ENCODE measurements at regions not wholly inside any gene's neighbourhood (a gene's known extent, or its start where the extent isn't known, plus 50 kb on each side); places are given as distances from the start of the nearest gene placed in this dataset.

DNA sequence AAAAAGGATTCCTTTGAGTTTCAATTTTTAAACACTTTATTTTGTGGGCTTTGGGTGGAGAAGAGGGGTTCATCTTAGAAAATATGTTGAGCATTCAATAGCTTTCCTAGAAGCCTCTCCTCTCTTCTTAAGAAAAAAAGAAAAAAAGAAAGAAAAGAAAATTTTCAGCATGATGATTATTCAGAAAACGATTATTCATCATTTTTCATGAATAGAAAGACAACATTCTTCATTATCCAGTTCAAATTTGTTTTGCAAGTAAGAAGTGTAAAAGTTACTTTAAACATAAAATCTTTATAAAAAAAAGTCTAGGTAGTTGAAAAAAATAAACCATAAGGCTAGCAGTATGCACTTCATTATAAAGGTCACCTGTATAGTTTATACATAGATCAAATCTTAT is 636.5 kb downstream of the IRX1 start:
- ChIA-PET CTCF (no interaction called here), POLR2A (no interaction called here)
- Mint-ChIP-seq H3K4me3 (no peak overlapping the region), H3K27ac (no peak overlapping the region), H3K9me3 (peaks cover 25% of the 10 kb centered on the region), H3K4me1 (no peaks in the 10 kb centered on the region), H3K27me3 (no peaks in the 10 kb centered on the region), H3K36me3 (ENCODE audit: low read depth) (no peaks in the 10 kb centered on the region)
- no peak for DNase-seq

DNA sequence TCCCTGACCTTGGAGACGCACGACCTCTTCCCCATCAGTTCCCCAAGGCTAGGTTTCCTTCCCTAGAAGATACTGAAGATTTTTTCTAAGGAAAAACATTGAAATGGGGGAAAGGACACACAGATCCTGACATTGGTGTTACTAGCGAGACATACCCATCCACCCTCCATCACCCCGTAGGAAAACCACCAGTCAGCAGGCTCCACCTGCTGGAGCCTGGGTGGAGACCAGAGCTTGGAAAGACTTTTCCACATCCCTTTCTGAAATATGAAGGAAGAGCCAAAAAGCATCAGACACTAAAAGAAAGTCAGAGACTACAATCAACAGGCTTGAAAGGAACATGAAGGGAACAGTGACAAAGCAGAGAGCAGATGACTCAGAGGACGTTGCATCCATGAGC is 638.0 kb downstream of the IRX1 start:
- CTCF ChIA-PET: no interaction called here
- DNase-seq: no peak
- no peaks in the 10 kb centered on the region for H3K36me3 Mint-ChIP-seq (ENCODE audit: low read depth)
- no peak overlapping the region for H3K4me3 Mint-ChIP-seq
- H3K27me3 Mint-ChIP-seq: no peaks in the 10 kb centered on the region
- POLR2A ChIA-PET: no interaction called here
- H3K4me1 Mint-ChIP-seq: no peaks in the 10 kb centered on the region
- peaks cover 23% of the 10 kb centered on the region for H3K9me3 Mint-ChIP-seq
- H3K27ac Mint-ChIP-seq: no peak overlapping the region

DNA sequence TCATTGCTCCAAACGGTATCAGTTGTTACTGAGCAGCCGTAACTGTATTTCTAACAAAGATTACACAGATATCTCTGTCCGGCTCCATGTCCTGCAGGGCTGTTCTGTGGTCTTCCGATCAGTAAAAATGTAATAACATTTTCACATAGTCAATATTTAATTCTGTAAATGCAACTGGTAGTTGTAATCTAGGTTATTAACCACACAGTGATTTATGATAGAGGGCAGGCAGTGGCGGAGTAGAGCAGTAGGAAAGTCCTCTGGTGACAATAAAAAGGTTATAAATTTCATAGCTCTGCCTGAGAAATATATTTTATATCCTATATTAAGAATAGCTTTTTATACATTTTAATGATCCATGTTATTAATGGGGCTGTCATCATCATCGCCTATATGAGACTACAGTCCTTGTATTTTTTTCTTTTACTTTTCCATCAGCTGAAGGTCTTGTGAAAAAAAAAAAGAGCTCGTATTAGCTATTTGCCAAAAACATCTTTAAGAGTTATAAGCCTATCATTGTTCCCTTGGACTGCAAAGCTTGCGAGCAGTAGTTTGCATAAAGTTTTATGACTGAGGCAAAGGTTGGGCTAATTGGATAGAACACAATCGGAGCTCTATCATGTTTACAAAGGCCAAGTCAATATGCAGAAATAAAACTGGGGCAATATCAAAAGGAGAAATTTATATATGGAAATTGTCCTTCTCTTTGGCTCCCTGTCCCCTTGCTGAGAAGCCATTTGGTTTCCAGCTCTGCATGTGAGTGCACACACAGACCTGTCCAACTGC is 648.0 kb downstream of the IRX1 start:
- no peaks in the 10 kb centered on the region for H3K4me1 Mint-ChIP-seq
- DNase-seq: no peak
- POLR2A ChIA-PET: no interaction called here
- CTCF ChIA-PET: no interaction called here
- peaks cover 20% of the 10 kb centered on the region for H3K9me3 Mint-ChIP-seq
- H3K27me3 Mint-ChIP-seq: no peaks in the 10 kb centered on the region
- no peaks in the 10 kb centered on the region for H3K36me3 Mint-ChIP-seq (ENCODE audit: low read depth)
- H3K4me3 Mint-ChIP-seq: no peak overlapping the region
- H3K27ac Mint-ChIP-seq: no peak overlapping the region

DNA sequence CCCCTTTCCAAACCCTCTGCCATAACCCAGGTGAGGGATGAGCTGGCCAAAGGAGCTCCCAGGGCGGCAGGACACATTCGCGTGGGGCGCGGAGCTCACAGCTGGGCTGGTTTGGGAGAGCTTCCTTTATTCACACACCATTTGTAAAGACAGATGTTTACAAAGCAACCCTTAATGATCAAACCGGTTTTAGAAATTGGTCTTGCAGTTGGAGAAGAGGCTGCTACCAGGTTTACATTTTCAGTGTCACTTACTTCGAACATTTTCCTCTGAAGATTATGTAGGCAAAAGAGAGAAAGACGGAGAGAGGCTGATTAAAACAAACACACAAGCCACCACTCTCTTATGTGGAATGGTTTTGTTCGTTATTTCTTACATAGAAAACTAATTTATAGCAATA is 648.7 kb downstream of the IRX1 start:
- Mint-ChIP-seq H3K4me1 (no peaks in the 10 kb centered on the region), H3K27ac (no peak overlapping the region), H3K9me3 (peaks cover 16% of the 10 kb centered on the region), H3K36me3 (ENCODE audit: low read depth) (no peaks in the 10 kb centered on the region), H3K4me3 (no peak overlapping the region), H3K27me3 (no peaks in the 10 kb centered on the region)
- ChIA-PET POLR2A (no interaction called here), CTCF (no interaction called here)
- DNase-seq: no peak

DNA sequence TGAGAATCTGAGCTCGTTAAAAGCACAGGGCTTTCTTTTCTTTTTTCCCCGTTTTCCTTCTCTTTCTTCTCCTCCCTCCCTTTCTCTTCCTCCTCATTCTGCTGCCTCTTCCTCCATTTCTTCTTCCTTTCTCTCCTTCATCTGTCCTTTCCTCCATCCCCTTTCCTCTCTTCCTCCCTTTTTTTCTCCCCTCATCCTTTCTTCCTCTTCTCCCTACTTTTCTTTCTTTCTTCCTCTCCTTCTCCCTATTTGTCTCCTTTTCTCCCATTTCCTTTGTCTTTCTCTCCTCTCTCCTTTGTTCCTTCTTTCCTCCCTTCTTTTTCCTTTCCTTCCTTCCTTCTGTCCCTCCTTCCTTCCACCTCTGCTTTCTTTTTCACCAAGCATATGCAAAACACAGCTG is 649.4 kb downstream of the IRX1 start:
- peaks cover 13% of the 10 kb centered on the region for H3K9me3 Mint-ChIP-seq
- H3K27me3 Mint-ChIP-seq: no peaks in the 10 kb centered on the region
- no peaks in the 10 kb centered on the region for H3K4me1 Mint-ChIP-seq
- POLR2A ChIA-PET: no interaction called here
- no peak overlapping the region for H3K27ac Mint-ChIP-seq
- CTCF ChIA-PET: no interaction called here
- DNase-seq: no peak
- H3K36me3 Mint-ChIP-seq (ENCODE audit: low read depth): no peaks in the 10 kb centered on the region
- H3K4me3 Mint-ChIP-seq: no peak overlapping the region

DNA sequence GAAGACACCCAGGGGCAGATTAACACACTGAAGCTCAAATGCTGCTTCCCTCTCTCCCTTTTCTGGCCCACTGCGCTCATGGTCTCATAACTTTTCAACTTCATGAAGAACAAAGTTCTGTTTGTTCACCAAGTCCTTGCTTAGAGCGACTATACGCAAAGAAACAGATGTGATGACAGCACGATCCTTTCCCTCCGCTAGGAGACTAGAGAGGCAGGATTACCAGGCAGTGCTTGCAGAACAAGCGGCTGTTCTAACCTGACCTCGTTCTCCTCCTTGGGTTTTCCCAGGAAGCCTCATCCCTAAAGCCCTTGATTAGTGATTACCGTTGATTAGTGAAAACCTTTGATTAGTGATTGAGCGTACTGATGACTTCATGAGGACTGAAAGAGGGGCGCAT is 649.9 kb downstream of the IRX1 start:
- ChIA-PET POLR2A (no interaction called here), CTCF (no interaction called here)
- no peak overlapping the region for H3K27ac Mint-ChIP-seq
- H3K36me3 Mint-ChIP-seq (ENCODE audit: low read depth): no peaks in the 10 kb centered on the region
- DNase-seq: no peak
- peaks cover 11% of the 10 kb centered on the region for H3K9me3 Mint-ChIP-seq
- H3K27me3 Mint-ChIP-seq: no peaks in the 10 kb centered on the region
- no peak overlapping the region for H3K4me3 Mint-ChIP-seq
- no peaks in the 10 kb centered on the region for H3K4me1 Mint-ChIP-seq

DNA sequence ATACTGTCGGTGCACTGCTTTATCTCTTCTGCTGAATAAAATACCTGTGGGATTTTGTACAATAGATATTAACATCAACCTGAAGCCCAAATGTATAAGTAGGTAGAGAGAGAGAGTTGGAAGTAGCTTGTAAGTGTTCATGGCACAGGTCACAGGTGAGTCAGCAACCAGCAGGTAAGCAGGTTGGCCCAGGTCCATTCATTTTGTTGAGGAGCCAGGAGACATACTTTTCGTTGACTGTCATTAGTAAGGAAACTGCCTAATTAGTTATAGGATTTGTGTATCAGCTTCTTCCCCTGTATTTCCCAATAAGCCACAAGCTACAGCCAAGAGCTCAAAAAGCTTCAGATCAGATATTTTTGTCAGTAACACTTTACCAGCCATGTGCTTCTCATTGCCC is 650.8 kb downstream of the IRX1 start:
- no peak overlapping the region for H3K4me3 Mint-ChIP-seq
- no peak for DNase-seq
- peaks cover 12% of the 10 kb centered on the region for H3K9me3 Mint-ChIP-seq
- H3K27ac Mint-ChIP-seq: no peak overlapping the region
- H3K27me3 Mint-ChIP-seq: no peaks in the 10 kb centered on the region
- ChIA-PET CTCF (no interaction called here), POLR2A (no interaction called here)
- no peaks in the 10 kb centered on the region for H3K4me1 Mint-ChIP-seq
- no peaks in the 10 kb centered on the region for H3K36me3 Mint-ChIP-seq (ENCODE audit: low read depth)

DNA sequence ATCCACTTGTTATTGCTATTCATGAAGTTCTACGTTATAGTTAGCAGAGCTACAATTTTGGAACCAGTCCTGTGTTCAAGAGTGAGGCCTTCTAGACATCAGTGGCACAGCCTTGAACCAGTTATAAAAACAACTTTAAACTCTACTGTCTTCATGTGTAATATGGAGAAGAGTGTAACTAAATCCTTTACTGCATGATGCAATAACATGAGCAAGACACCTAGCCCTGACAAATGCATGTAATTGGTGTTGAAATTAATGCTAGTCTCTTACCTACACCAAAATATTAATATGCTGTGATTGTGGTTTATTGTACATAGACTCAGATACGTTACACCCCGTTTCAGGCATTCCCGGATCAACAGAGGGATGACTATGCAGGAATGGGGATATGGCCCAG is 654.6 kb downstream of the IRX1 start:
- ChIA-PET CTCF (no interaction called here), POLR2A (no interaction called here)
- no peak overlapping the region for H3K27ac Mint-ChIP-seq
- no peaks in the 10 kb centered on the region for H3K27me3 Mint-ChIP-seq
- no peaks in the 10 kb centered on the region for H3K4me1 Mint-ChIP-seq
- DNase-seq: no peak
- H3K4me3 Mint-ChIP-seq: no peak overlapping the region
- no peaks in the 10 kb centered on the region for H3K36me3 Mint-ChIP-seq (ENCODE audit: low read depth)
- peaks cover 18% of the 10 kb centered on the region for H3K9me3 Mint-ChIP-seq

DNA sequence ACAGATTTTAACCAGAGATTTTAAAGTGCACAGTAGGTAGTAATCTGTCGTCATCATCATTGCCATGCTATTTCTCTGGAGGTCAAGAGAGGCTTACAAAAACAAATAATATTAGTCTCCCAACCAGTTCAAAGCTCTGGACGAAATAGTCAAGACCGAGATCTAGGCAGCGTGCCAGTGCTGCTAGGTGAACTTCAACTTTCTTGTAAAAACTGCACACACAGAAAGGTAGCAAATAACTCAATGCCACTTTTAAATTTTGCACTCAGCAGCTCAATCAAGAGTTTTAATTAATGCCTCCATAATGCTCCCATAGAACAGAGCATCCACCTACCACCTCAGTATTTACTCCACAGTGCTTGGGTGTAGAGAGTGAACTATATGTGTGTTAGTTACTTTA is 656.8 kb downstream of the IRX1 start:
- POLR2A ChIA-PET: no interaction called here
- no peaks in the 10 kb centered on the region for H3K4me1 Mint-ChIP-seq
- no peak for DNase-seq
- no peaks in the 10 kb centered on the region for H3K27me3 Mint-ChIP-seq
- H3K9me3 Mint-ChIP-seq: peaks cover 23% of the 10 kb centered on the region
- no peak overlapping the region for H3K27ac Mint-ChIP-seq
- CTCF ChIA-PET: no interaction called here
- no peaks in the 10 kb centered on the region for H3K36me3 Mint-ChIP-seq (ENCODE audit: low read depth)
- no peak overlapping the region for H3K4me3 Mint-ChIP-seq

DNA sequence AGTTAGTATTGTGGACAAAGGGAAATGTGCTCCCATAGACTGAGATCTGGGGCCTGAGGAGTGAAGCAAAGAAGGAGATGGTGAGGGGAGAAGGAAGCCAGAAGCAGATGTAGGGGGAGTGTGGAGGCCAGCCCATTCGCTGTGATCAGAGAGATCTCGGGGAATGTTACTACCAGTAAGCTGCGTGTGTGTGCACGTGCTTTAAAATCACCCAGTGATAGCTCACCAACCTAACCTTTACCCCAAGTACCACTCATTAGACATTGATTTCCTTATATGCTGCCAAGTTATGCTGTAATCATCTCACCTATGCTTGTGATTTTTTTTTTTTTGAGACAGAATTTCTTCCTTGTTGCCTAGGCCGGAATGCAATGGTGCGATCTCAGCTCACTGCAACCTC is 659.1 kb downstream of the IRX1 start:
- H3K9me3 Mint-ChIP-seq: peaks cover 17% of the 10 kb centered on the region
- H3K4me3 Mint-ChIP-seq: no peak overlapping the region
- no peak for DNase-seq
- H3K36me3 Mint-ChIP-seq (ENCODE audit: low read depth): no peaks in the 10 kb centered on the region
- H3K27me3 Mint-ChIP-seq: no peaks in the 10 kb centered on the region
- H3K4me1 Mint-ChIP-seq: no peaks in the 10 kb centered on the region
- ChIA-PET POLR2A (no interaction called here), CTCF (no interaction called here)
- H3K27ac Mint-ChIP-seq: no peak overlapping the region

DNA sequence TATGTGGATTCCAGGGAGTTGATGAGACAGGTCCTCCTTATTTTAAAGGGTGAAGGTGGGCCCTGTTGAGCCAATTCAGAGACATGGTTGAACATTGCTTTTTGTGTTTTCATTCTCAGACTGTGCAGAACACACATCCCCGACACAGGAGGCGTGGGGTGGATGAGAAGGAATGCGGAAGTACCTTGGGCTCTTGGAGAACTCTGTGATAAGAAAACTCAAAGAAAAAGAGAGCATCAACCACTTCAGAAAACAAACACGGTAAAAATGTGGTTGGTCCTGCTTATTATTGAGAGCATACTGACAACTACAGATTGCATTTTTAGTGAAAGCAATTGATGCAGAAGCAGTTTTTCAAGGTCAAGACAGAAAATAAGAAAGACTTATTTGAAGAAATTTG is 659.8 kb downstream of the IRX1 start:
- ChIA-PET CTCF (no interaction called here), POLR2A (no interaction called here)
- H3K9me3 Mint-ChIP-seq: peaks cover 19% of the 10 kb centered on the region
- no peaks in the 10 kb centered on the region for H3K27me3 Mint-ChIP-seq
- no peak overlapping the region for H3K4me3 Mint-ChIP-seq
- no peaks in the 10 kb centered on the region for H3K4me1 Mint-ChIP-seq
- no peaks in the 10 kb centered on the region for H3K36me3 Mint-ChIP-seq (ENCODE audit: low read depth)
- DNase-seq: no peak
- no peak overlapping the region for H3K27ac Mint-ChIP-seq

DNA sequence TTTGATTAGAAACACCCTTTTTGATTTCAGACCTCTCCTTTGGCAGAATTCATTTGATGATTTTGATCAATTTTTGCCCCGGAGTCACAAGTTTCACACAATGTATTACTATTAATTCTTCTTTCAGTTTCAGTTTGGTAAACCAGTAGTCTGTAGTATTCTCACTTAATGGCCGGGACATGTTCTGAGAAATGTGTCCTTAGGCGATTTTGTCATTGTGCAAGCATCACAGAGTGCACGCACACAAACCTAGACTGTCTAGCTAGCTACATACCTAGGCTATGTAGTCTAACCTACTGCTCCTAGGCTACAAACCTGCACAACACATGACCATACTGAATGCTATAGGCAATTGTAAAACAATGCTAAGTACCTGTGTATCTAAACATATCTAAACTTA is 662.5 kb downstream of the IRX1 start:
- Mint-ChIP-seq H3K9me3 (peaks cover 16% of the 10 kb centered on the region), H3K4me1 (no peaks in the 10 kb centered on the region), H3K36me3 (ENCODE audit: low read depth) (no peaks in the 10 kb centered on the region), H3K27me3 (no peaks in the 10 kb centered on the region), H3K4me3 (no peak overlapping the region), H3K27ac (no peak overlapping the region)
- no peak for DNase-seq
- ChIA-PET POLR2A (no interaction called here), CTCF (no interaction called here)

DNA sequence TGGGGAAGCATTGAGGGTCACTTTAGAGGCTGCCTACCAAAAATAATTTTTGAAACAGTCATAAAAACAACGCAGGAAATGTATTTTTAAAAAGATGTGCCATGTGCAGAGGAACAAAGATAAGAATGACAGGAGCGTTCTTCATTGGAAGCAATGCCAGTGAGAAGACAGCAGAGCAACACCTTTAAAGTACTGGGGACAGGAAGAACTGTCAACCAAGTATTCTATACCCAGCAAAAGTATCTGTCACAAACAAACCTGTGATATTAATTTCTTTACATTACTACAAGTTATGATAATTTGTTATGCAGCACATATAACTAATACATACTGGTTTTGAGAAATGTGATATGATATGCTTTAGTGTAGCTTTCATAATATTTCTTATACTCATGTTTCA is 675.6 kb downstream of the IRX1 start:
- ChIA-PET CTCF (no interaction called here), POLR2A (no interaction called here)
- Mint-ChIP-seq H3K4me3 (no peak overlapping the region), H3K9me3 (peaks cover 31% of the 10 kb centered on the region), H3K27ac (no peak overlapping the region), H3K36me3 (ENCODE audit: low read depth) (no peaks in the 10 kb centered on the region), H3K4me1 (no peaks in the 10 kb centered on the region), H3K27me3 (no peaks in the 10 kb centered on the region)
- no peak for DNase-seq

DNA sequence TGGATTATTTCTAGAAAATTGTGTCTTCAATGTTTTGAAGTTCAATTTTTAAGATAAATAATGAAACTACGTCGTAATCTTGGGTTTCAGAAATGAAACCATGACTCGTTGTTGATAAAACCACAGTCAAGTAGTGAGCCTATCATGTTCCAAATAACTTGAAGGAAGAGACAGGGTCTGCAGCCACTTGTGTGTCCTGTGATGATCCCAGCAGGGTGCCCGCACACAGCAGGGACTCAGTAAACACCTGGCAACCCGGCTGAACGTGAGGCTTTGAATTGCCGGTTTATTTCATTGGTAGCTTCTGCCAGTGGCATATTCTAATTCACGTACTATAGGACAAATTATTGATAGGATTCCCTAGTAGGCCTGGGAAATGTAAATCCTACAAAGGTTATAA is 679.6 kb downstream of the IRX1 start:
- DNase-seq: no peak
- Mint-ChIP-seq H3K9me3 (peaks cover 12% of the 10 kb centered on the region), H3K27ac (no peak overlapping the region), H3K36me3 (ENCODE audit: low read depth) (no peaks in the 10 kb centered on the region), H3K4me1 (no peaks in the 10 kb centered on the region), H3K4me3 (no peak overlapping the region), H3K27me3 (no peaks in the 10 kb centered on the region)
- ChIA-PET POLR2A (no interaction called here), CTCF (no interaction called here)

DNA sequence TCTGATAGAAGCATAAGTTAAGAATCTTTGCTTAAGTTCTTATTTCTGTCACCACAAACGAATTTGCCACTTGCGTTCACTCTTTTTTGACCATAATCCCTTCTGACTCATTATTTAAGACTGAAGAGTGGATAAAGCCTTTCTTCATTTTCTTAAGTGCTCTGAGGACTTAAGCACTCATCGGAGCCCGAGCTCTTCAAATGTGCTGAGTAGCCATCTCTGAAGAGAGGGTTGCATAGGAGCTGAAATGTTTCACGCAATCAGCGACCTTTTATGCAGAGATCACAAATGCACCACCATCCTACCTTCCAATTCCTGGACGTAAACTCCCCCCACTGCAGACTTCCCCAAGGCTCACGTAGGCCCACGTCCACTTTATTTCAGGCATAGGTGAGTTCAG is 699.2 kb downstream of the IRX1 start:
- H3K9me3 Mint-ChIP-seq: peaks cover 5% of the 10 kb centered on the region
- no peak overlapping the region for H3K27ac Mint-ChIP-seq
- POLR2A ChIA-PET: no interaction called here
- CTCF ChIA-PET: no interaction called here
- H3K4me1 Mint-ChIP-seq: no peaks in the 10 kb centered on the region
- no peaks in the 10 kb centered on the region for H3K27me3 Mint-ChIP-seq
- no peaks in the 10 kb centered on the region for H3K36me3 Mint-ChIP-seq (ENCODE audit: low read depth)
- H3K4me3 Mint-ChIP-seq: no peak overlapping the region
- DNase-seq: no peak

Measured in activated CD4-positive, alpha-beta memory T cell treated with anti-CD3 and anti-CD28 coated beads, Interleukin-2, amount 10 ng/mL, durations not matched to agents 7 days and 5 days (primary cell).